Nephron (organoid): ENCODE measurements at regions not wholly inside any gene's neighbourhood (a gene's known extent, or its start where the extent isn't known, plus 50 kb on each side); places are given as distances from the start of the nearest gene placed in this dataset.

ENCODE experiments used
- H3K27ac Mint-ChIP-seq, 3 experiments: 2 replicates each; pipeline ENCODE4 v1.8.0; 2020; ENCODE audit warnings: mixed read lengths in 3 of 3, mild to moderate bottlenecking in 2 of 3, moderate library complexity in 1 of 3
- H3K27me3 Mint-ChIP-seq: 2 replicates; pipeline ENCODE4 v1.8.0; 2021; ENCODE audit warnings: low read depth, mild to moderate bottlenecking, moderate library complexity, mixed read lengths
- H3K36me3 Mint-ChIP-seq: 2 replicates; pipeline ENCODE4 v1.8.0; 2020; ENCODE audit warnings: low read depth, mixed read lengths
- H3K4me1 Mint-ChIP-seq: 2 replicates; pipeline ENCODE4 v1.8.0; 2020; ENCODE audit warnings: mixed read lengths
- H3K4me3 Mint-ChIP-seq, 3 experiments: 2 replicates each; pipeline ENCODE4 v1.8.0; 2020; ENCODE audit warnings: mild to moderate bottlenecking in 3 of 3, mixed read lengths in 3 of 3, moderate library complexity in 2 of 3
- H3K9me3 Mint-ChIP-seq: 2 replicates; pipeline ENCODE4 v1.8.0; 2020; ENCODE audit warnings: mixed read lengths
- CTCF ChIP-seq, 3 experiments: fragments of 200-600 bp; sonication (generic); IDR thresholded peaks; one replicate each; pipeline ENCODE4 v1.5.0; 2021; ENCODE audit warnings: antibody characterized with exemption in 3 of 3; ENCODE audit not compliant: unreplicated experiment in 3 of 3

GRCh38 chr17:79509008-79509407 is 101.8 kb downstream of the RBFOX3 start:
- Mint-ChIP-seq H3K4me3 (no peak overlapping the region), H3K9me3 (peaks cover 7% of the 10 kb centered on the region), H3K27me3 (peaks cover 18% of the 10 kb centered on the region), H3K27ac (no peak overlapping the region), H3K36me3 (no peaks in the 10 kb centered on the region), H3K4me1 (no peaks in the 10 kb centered on the region)
- no peak for TF ChIP-seq CTCF (IDR thresholded peaks at IDR 0.05; ENCODE audit: unreplicated experiment in 3 of 3)

GRCh38 chr17:79508291-79508716 is 102.5 kb downstream of the RBFOX3 start:
- no peaks in the 10 kb centered on the region for H3K36me3 Mint-ChIP-seq
- H3K4me1 Mint-ChIP-seq = no peaks in the 10 kb centered on the region
- no peak overlapping the region for H3K27ac Mint-ChIP-seq
- H3K27me3 Mint-ChIP-seq = peaks cover 18% of the 10 kb centered on the region
- no peak for TF ChIP-seq CTCF (IDR thresholded peaks at IDR 0.05; ENCODE audit: unreplicated experiment in 3 of 3)
- H3K9me3 Mint-ChIP-seq = peaks cover 7% of the 10 kb centered on the region
- H3K4me3 Mint-ChIP-seq = no peak overlapping the region

- Mint-ChIP-seq H3K27ac (no peak overlapping the region), H3K9me3 (peaks cover 7% of the 10 kb centered on the region), H3K4me3 (no peak overlapping the region), H3K27me3 (peaks cover 19% of the 10 kb centered on the region), H3K4me1 (no peaks in the 10 kb centered on the region), H3K36me3 (no peaks in the 10 kb centered on the region)
- TF ChIP-seq CTCF (IDR thresholded peaks at IDR 0.05; ENCODE audit: unreplicated experiment in 3 of 3) = no peak
These were observed 103.9 kb downstream of the RBFOX3 start for GRCh38 chr17:79506955-79507354.

- Mint-ChIP-seq H3K4me1 (peaks cover 4% of the 10 kb centered on the region), H3K36me3 (no peaks in the 10 kb centered on the region), H3K27ac (no peak overlapping the region), H3K9me3 (peaks cover 6% of the 10 kb centered on the region), H3K4me3 (no peak overlapping the region), H3K27me3 (peaks cover 25% of the 10 kb centered on the region)
- TF ChIP-seq CTCF (IDR thresholded peaks at IDR 0.05; ENCODE audit: unreplicated experiment in 3 of 3) = no peak
These were observed 104.5 kb downstream of the RBFOX3 start for GRCh38 chr17:79506150-79506870.

- H3K36me3 Mint-ChIP-seq = no peaks in the 10 kb centered on the region
- peaks cover 3% of the 10 kb centered on the region for H3K9me3 Mint-ChIP-seq
- H3K27ac Mint-ChIP-seq = no peak overlapping the region
- no peak for TF ChIP-seq CTCF (IDR thresholded peaks at IDR 0.05; ENCODE audit: unreplicated experiment in 3 of 3)
- peaks cover 10% of the 10 kb centered on the region for H3K4me1 Mint-ChIP-seq
- no peak overlapping the region for H3K4me3 Mint-ChIP-seq
- H3K27me3 Mint-ChIP-seq = peaks cover 31% of the 10 kb centered on the region
These were observed 105.7 kb downstream of the RBFOX3 start for GRCh38 chr17:79505199-79505598.

GRCh38 chr17:79504181-79504605 is 106.7 kb downstream of the RBFOX3 start:
- Mint-ChIP-seq H3K4me3 (no peak overlapping the region), H3K36me3 (no peaks in the 10 kb centered on the region), H3K27ac (no peak overlapping the region), H3K4me1 (peaks cover 10% of the 10 kb centered on the region), H3K27me3 (peaks cover 34% of the 10 kb centered on the region), H3K9me3 (peaks cover 3% of the 10 kb centered on the region)
- no peak for TF ChIP-seq CTCF (IDR thresholded peaks at IDR 0.05; ENCODE audit: unreplicated experiment in 3 of 3)
